ENCODE measurements at regions not wholly inside any gene's neighbourhood (a gene's known extent, or its start where the extent isn't known, plus 50 kb on each side); places are given as distances from the start of the nearest gene placed in this dataset.

DNA sequence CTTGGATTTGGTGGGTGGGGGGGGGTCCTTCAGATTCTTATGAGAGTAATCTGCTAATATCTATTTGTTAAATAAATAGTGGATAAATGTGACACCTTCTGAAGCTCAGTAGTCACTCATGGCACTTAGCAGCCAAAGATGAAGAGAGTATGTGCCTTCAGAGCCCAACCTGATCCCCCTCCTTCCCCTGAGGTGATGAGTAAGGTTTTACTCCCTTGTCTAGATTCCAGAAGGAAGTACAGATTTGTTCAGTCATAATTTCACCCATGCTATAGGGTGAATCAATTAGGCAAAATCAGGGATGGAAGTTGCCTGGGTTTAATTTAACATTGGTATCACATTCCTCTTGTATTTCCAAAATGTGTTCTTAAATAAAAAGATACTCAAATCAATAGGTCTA, 340.3 kb upstream of the ATP2B1 start:
- no peak overlapping the region for H3K4me3 ChIP-seq (ENCODE audit: low read depth, poor library complexity, severe bottlenecking)
- intact Hi-C loops (cut with DNase I; ENCODE audit: low total_unique reads), result no loop called here
- no peak for DNase-seq (ENCODE audit: low spot score in 2 of 2)
- no peak for TF ChIP-seq POLR2A (IDR thresholded peaks at IDR 0.05)
- TF ChIP-seq, protein P1, sequence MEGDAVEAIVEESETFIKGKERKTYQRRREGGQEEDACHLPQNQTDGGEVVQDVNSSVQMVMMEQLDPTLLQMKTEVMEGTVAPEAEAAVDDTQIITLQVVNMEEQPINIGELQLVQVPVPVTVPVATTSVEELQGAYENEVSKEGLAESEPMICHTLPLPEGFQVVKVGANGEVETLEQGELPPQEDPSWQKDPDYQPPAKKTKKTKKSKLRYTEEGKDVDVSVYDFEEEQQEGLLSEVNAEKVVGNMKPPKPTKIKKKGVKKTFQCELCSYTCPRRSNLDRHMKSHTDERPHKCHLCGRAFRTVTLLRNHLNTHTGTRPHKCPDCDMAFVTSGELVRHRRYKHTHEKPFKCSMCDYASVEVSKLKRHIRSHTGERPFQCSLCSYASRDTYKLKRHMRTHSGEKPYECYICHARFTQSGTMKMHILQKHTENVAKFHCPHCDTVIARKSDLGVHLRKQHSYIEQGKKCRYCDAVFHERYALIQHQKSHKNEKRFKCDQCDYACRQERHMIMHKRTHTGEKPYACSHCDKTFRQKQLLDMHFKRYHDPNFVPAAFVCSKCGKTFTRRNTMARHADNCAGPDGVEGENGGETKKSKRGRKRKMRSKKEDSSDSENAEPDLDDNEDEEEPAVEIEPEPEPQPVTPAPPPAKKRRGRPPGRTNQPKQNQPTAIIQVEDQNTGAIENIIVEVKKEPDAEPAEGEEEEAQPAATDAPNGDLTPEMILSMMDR (IDR thresholded peaks at IDR 0.05), result no peak

DNA sequence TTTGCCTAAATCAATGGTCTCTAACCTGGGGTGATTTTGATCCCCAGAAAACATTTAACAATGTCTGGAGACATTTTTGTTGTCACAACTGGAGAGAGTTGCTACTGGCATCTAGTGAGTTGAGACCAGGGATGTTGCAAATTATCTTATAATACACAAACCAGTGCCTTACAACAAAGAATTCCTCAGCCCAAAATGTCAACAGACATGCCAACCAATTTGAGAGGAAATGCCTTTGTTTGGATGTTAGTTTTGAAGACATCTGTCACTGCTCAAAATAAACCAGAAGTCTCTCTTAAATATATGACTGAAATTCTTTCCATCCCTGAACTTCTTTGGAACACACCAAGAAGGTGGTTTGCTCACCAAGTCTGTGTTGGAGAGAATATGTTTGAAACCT, 336.9 kb upstream of the ATP2B1 start:
- no peak for DNase-seq (ENCODE audit: low spot score in 2 of 2)
- TF ChIP-seq, protein P1 (IDR thresholded peaks at IDR 0.05), result no peak
- no peak for TF ChIP-seq POLR2A (IDR thresholded peaks at IDR 0.05)
- intact Hi-C loops (cut with DNase I; ENCODE audit: low total_unique reads), result no loop called here
- no peak overlapping the region for H3K4me3 ChIP-seq (ENCODE audit: low read depth, poor library complexity, severe bottlenecking)

DNA sequence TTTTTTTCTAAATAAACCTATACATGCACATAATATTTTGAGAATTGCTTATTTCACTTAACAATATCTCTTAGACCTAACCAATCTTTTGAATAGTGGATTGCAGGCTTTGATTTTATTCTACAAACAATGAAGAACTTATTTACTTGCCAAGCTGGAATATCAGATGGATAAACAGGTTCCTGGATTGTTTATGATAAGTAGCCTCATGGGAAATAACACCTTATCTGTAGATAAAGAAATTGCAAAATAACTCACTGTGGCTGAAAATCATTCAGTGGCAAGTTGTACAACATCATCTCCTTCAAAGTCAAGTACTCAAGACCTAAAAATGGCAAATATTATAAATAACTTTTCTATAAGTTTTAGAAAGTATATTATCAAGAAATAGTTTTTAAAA, 335.4 kb upstream of the ATP2B1 start:
- intact Hi-C loops (cut with DNase I; ENCODE audit: low total_unique reads), result no loop called here

DNA sequence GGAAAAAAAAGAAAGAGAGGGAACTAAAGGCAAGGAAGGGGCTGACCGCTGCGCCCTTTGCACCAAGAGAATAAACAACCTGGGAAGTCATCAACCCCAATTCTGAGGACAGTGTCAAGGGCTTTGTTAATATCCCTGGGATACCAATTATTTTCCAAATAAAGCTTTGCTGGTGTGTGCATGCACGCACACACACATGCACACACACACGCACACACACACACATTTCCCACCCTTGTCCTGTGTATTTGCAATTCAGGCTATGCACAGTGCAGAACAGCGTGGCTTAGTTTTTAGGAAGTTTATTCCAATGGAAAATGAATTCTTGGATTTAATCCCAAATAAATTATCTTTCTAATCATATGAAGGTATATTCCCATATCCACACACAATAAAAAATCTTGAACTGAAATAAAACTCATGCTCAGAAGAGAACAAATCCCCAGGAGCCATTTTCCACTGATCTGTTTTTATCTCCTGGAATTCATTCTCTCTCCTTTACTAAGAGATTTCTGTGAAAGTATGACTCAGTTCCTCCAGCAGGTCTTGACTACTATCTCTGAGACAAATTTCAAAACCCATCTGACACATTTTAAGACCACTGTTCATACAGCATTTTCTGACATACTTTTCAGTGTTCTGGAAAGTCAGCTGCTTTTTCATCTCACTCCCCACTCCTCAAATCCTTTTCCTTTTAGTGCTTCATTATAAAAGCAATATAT, 334.4 kb upstream of the ATP2B1 start:
- intact Hi-C loops (cut with DNase I; ENCODE audit: low total_unique reads), result no loop called here
- no peak for DNase-seq (ENCODE audit: low spot score in 2 of 2)
- WGBS, 2 donors, result 83 to 84% methylated on average over 5 of the region's 5 CpGs
- no peak overlapping the region for H3K4me3 ChIP-seq (ENCODE audit: low read depth, poor library complexity, severe bottlenecking)
- TF ChIP-seq, protein P1 (IDR thresholded peaks at IDR 0.05), result no peak
- no peak for TF ChIP-seq POLR2A (IDR thresholded peaks at IDR 0.05)

More for the DNA sequence above, 335.4 kb upstream of the ATP2B1 start:
- DNase-seq (ENCODE audit: low spot score in 2 of 2), result no peak
- TF ChIP-seq, protein P1 (IDR thresholded peaks at IDR 0.05), result no peak
- no peak for TF ChIP-seq POLR2A (IDR thresholded peaks at IDR 0.05)
- H3K4me3 ChIP-seq (ENCODE audit: low read depth, poor library complexity, severe bottlenecking), result no peak overlapping the region

DNA sequence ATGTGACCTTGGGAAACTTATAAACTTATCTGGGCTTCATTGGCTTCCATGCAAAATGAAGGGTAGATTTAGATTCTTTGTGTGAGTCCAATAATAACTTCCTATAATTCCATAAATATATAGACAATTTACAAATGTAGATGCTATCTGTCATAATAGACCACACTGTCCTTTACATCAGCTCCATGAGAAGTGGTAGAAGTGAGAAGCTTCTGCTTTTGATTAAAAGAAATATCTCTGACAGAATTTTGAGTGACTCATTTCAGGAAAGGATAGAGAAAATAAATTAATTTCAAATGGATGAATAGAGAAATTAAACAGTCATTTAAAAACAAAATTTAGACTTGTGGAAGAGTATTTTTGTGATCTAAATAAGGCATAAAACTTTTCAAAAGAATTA, 329.7 kb upstream of the ATP2B1 start:
- no peak for DNase-seq (ENCODE audit: low spot score in 2 of 2)
- no peak for TF ChIP-seq POLR2A (IDR thresholded peaks at IDR 0.05)
- TF ChIP-seq, protein P1 (IDR thresholded peaks at IDR 0.05), result no peak
- intact Hi-C loops (cut with DNase I; ENCODE audit: low total_unique reads), result no loop called here
- H3K4me3 ChIP-seq (ENCODE audit: low read depth, poor library complexity, severe bottlenecking), result no peak overlapping the region

DNA sequence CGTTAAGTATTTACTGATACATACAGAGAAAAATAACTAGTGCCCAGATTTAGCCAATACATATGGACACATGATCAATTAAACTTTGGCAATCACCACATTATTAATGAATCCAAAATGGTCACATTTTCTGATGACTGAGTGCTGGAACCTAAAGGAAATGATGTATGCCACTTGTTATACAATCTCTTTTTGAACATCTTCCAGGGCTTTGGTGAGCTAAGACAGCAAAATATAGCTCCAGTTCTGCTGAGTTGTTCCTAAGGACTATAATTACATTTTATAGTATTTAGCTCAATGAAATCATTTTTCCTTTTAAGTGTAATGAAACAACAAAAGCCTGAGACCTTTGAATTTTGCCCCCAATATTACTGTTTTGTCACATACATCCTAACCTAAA, 329.1 kb upstream of the ATP2B1 start:
- DNase-seq (ENCODE audit: low spot score in 2 of 2), result no peak
- WGBS, 2 donors, result 41 to 50% methylated on average over 1 of the region's 1 CpG
- intact Hi-C loops (cut with DNase I; ENCODE audit: low total_unique reads), result no loop called here
- no peak overlapping the region for H3K4me3 ChIP-seq (ENCODE audit: low read depth, poor library complexity, severe bottlenecking)
- TF ChIP-seq POLR2A (IDR thresholded peaks at IDR 0.05), result no peak
- TF ChIP-seq, protein P1 (IDR thresholded peaks at IDR 0.05), result no peak
